Activated effector memory CD4-positive, alpha-beta T cell treated with anti-CD3 and anti-CD28 coated beads, Interleukin-2, amount 50 U/mL, for 16 hours (primary cell): ENCODE measurements at regions not wholly inside any gene's neighbourhood (a gene's known extent, or its start where the extent isn't known, plus 50 kb on each side); places are given as distances from the start of the nearest gene placed in this dataset.
"Not testable (repeated sequence)": the region's sequence is repeated elsewhere in the genome, so short reads cannot be mapped to it uniquely, and the experiment has no call there.

Experiments
- DNase-seq: peaks from one replicate; pipeline ENCODE4 v3.0.0-alpha.2; 2020

GRCh38 chr17:79560527-79560926 is 50.3 kb downstream of the RBFOX3 start:
- DNase-seq: no peak

- no peak for DNase-seq
Observed at GRCh38 chr17:79559111-79559887, 51.6 kb downstream of the RBFOX3 start.

DNA sequence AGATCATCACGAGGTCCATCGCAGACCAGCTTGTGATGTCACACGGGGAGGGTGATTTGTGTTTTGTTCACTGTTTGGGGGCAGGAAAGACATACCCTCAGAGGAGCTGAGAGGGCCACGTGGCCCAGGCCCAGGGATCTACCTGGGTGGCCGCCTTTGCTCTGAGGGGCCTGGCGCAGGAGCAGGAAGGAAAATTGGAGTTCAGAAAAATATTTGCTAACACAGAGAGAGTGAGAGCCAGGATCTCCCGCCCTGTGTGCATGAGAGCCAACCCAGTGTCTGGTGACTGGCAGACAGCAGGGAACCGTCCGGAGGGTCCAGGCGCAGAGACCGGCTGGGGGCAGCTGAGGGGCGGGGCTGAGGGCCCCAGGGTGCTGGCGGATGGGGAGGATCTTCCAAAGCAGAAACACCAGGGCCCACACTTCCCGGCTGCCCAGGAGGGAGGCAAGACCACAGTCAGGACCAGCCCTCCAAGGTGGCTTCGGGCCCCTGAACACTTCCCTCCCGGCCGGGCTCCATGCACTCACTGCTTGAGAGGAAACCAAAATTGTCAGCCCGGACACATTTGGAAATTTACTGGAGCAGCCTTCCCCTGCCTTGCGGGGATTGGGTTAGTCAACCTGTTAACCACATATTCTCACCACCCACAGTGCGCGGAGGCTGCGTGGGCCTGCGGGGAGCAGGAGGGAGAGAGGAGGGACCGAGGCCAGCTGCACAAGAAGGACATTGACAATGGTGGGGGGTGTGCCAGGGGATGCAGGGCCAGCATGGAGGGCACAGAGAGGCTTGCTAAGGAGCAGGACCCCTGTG is 52.6 kb downstream of the RBFOX3 start:
- DNase-seq: no peak

- no peak for DNase-seq
Observed at GRCh38 chr17:79557276-79558090, 53.4 kb downstream of the RBFOX3 start.

- no peak for DNase-seq
Observed at GRCh38 chr17:79556271-79556670, 54.6 kb downstream of the RBFOX3 start.

GRCh38 chr17:79555543-79555942 is 55.3 kb downstream of the RBFOX3 start:
- DNase-seq: no peak

DNA sequence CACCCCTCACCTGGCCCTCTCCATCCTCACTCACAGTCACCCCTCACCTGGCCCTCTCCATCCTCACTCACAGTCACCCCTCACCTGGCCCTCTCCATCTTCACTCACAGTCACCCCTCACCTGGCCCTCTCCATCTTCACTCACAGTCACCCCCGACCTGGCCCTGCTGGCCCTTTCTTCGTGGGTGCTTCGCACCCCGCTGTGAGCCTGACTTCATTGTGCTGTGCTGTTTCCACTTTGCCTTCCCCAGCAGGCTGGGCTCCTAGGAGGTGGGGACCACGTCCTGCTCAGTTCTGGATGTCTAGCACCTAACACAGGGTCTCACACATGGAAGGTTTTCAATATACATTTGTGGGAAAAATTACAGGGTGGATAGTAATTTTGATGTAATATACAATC is 56.5 kb downstream of the RBFOX3 start:
- DNase-seq: not testable (repeated sequence)

DNA sequence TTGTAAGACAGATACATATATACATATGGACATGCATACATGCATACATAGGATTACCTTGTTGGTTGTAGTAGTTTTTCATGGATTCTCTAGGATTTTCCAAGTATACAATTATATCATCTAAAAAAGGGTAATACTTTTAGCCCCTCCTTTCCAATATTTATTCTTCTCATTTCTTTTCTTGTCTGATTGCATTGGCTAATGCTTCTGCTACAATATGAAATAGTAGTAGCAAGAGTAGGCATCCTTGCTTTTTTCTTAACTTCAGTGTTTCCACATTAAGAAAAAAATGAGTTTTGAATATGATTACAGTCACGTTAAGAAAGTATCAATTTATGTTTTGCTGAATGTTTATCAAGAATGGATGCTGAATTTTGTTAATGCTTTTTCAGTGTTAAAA is 58.0 kb downstream of the RBFOX3 start:
- DNase-seq: no peak

- no peak for DNase-seq
Observed at GRCh38 chr17:79552405-79552804, 58.4 kb downstream of the RBFOX3 start.

GRCh38 chr17:79549141-79549915 is 61.5 kb downstream of the RBFOX3 start:
- DNase-seq: no peak

DNA sequence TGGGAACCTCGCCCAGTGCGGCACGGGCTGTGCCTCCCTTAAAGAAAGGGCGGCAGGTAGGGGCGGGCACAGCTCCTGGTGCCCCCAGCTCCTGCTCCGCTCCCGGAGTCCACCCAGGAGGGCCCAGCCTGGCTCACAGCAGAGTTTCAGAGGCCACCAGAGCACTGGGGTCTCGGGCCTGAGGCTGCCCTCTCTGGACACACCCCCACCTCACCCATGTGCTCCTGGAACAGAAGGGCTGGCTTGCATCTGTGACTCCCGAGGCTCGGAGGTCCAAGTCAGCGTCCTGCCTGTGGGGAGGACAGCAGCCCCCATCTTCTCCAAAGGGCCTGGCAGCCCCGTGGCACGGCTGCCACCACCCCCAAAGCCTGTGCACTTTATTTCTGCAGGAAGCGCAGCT is 62.7 kb downstream of the RBFOX3 start:
- no peak for DNase-seq

- DNase-seq: no peak
Observed at GRCh38 chr17:79547586-79547985, 63.3 kb downstream of the RBFOX3 start.

DNA sequence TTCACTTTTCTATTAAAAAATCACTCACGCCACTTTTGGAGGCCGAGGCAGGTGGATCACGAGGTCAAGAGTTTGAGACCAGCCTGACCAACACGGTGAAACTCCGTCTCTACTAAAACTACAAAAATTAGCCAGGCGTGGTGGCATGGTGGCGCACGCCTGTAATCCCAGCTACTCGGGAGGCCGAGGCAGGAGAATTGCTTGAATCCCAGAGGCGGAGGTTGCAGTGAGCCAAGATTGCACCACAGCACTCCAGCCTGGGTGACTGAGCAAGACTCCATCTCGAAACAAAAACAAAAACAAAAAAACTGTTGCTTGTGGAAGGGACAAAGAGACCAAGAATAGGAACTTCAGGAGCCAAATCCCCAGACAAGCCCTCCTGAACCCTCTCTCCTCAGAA is 63.7 kb downstream of the RBFOX3 start:
- not testable (repeated sequence) for DNase-seq

GRCh38 chr17:79546386-79546785 is 64.5 kb downstream of the RBFOX3 start:
- DNase-seq: no peak

DNA sequence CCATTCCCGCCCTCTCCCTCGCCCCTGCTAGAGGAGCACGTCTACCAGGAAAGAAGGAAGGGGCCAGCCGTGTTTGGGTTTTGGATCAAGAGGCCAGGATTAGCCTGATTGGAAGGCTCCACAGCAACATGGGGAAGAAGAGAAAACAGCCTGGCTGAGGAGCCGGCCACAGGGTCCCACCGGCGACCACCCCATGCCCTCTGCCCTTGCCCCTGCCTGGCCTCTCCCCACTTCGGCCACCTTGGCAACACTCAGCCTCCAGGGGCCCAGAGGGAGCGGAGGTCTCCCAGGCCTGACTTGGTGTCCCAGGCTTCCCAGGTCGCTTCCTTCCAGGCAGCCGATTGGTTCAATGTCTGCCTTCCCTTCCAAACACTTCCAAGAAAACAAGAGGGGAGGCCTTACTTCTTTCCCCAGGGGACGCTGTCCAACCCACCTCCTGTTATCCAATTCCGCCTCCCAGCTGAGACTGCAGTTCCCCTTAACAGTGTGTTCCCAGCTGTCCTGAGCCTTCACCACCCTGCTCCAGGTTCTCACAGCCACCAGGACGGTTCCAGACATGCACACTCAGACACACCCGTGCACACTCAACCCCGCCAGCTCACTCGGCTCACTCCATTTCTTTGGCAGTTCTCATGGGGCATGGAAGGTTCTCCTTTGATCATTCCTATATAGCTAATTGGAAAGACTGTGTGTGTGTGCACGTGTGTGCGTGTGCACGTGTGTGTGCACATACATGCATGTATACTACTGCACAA is 65.4 kb downstream of the RBFOX3 start:
- no peak for DNase-seq

GRCh38 chr17:79544142-79544914 is 66.5 kb downstream of the RBFOX3 start:
- no peak for DNase-seq

DNA sequence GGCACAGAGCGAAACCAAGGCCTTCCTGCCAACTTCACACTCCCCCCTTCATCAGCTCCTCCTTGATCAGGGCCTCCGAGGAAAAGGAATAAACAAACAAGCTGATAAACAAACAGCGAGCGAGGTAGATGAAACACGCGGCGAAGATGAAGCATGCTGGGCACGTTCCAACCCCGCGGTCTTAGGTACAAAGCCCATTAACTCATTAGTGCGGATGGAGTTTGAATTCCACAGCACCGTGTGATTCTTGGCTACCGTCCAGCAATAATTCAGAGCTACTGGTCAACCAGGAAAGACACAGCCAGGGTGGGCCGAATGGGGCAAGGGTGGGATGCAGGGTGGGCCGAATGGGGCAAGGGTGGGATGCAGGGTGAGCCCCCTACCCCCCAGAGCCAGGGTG is 67.3 kb downstream of the RBFOX3 start:
- DNase-seq: no peak

DNA sequence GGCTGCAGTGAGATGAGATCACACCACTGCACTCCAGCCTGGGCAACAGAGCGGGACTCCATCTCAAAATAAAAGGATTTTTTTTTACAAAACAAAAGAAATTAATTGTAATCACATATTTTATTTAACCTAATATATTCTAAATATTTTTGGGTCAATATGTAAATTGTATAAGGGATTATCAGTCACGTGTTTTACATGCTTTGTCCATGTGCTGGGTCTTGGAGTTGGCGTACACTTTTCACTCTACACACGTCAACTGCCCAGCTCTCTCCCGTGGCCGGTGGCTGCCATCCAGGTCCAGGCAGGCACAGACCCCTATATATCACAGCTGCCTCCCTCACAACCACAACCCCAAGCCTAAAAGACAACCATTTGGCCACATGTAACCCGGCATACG is 68.1 kb downstream of the RBFOX3 start:
- no peak for DNase-seq

GRCh38 chr17:79541056-79541850 is 69.6 kb downstream of the RBFOX3 start:
- DNase-seq: no peak
